Activated CD4-positive, alpha-beta T cell treated with anti-CD3 and anti-CD28 coated beads for 36 hours (primary cell): ENCODE measurements at regions not wholly inside any gene's neighbourhood (a gene's known extent, or its start where the extent isn't known, plus 50 kb on each side); places are given as distances from the start of the nearest gene placed in this dataset.
"Not testable (repeated sequence)": the region's sequence is repeated elsewhere in the genome, so short reads cannot be mapped to it uniquely, and the experiment has no call there.

Experiments
- ATAC-seq: fragments of 200-7000 bp; cut with Tn5 transposase; one replicate; pipeline ENCODE4 v1.10.0; 2021; ENCODE audit warnings: mild to moderate bottlenecking, moderate library complexity
- CTCF ChIA-PET: fragments of 350-600 bp; sonication (Branson Sonifier 250); formaldehyde crosslinking; loops from one replicate; lab custom pipeline; 2021; ENCODE audit warnings: antibody characterized with exemption; lab: Charles Lee
- POLR2A ChIA-PET: fragments of 350-600 bp; sonication (Branson Sonifier 250); formaldehyde crosslinking; loops from one replicate; lab custom pipeline; 2021; ENCODE audit warnings: antibody characterized with exemption, inconsistent platforms; lab: Charles Lee
- DNase-seq: peaks from one replicate; pipeline ENCODE4 v3.0.0-alpha.2; 2020
- H3K27ac Mint-ChIP-seq: one replicate; pipeline ENCODE4 v1.8.0; 2021; ENCODE audit warnings: mixed read lengths
- H3K27me3 Mint-ChIP-seq: one replicate; pipeline ENCODE4 v1.8.0; 2021; ENCODE audit warnings: mixed read lengths
- H3K36me3 Mint-ChIP-seq: one replicate; pipeline ENCODE4 v1.8.0; 2021; ENCODE audit warnings: low read depth, mixed read lengths
- H3K4me1 Mint-ChIP-seq: one replicate; pipeline ENCODE4 v1.8.0; 2021; ENCODE audit warnings: mixed read lengths
- H3K4me3 Mint-ChIP-seq: one replicate; pipeline ENCODE4 v1.8.0; 2021; ENCODE audit warnings: mild to moderate bottlenecking, moderate library complexity, mixed read lengths
- H3K9me3 Mint-ChIP-seq: one replicate; pipeline ENCODE4 v1.8.0; 2021; ENCODE audit warnings: low read depth, mixed read lengths
- intact Hi-C, 2 experiments: fragments of 100-400 bp; cut with DNase I in 1 of 2; cut with micrococcal nuclease in 1 of 2; formaldehyde crosslinking; loops; one replicate each; pipeline versions ENCODE4 v1.14.2 to v1.15.1; 2022 to 2024; cut with DNase I, micrococcal nuclease

GRCh38 chr5:58294598-58295305 lies 165.1 kb downstream of the PLK2 start:
- Mint-ChIP-seq H3K9me3 (no peaks in the 10 kb centered on the region), H3K27me3 (peaks cover 5% of the 10 kb centered on the region), H3K4me1 (peaks cover 10% of the 10 kb centered on the region), H3K4me3 (no peak overlapping the region), H3K27ac (no peak overlapping the region), H3K36me3 (no peaks in the 10 kb centered on the region)
- intact Hi-C loops, result no loop called here
- ATAC-seq (peak; percentile 74), DNase-seq (no peak)
- CTCF ChIA-PET, result interaction anchor here (0.6 kb wide), 1 partner anchor 166 kb away, joined by 4 read pairs; no protein-coding TSS in a partner anchor
- POLR2A ChIA-PET, result no interaction called here

- intact Hi-C loops, H3K27me3 Mint-ChIP-seq, ATAC-seq: not testable (repeated sequence)
These were observed 171.6 kb downstream of the PLK2 start for GRCh38 chr5:58288275-58288674.

GRCh38 chr5:58286741-58287140 lies 173.1 kb downstream of the PLK2 start:
- intact Hi-C loops, result no loop called here
- Mint-ChIP-seq H3K9me3 (no peaks in the 10 kb centered on the region), H3K4me3 (no peak overlapping the region), H3K4me1 (no peaks in the 10 kb centered on the region), H3K27ac (no peak overlapping the region), H3K27me3 (peaks cover 6% of the 10 kb centered on the region), H3K36me3 (no peaks in the 10 kb centered on the region)
- ChIA-PET CTCF (interaction anchor here (0.7 to 1.0 kb wide), 2 partner anchors 242 to 245 kb away, joined by 3 read pairs; no protein-coding TSS in a partner anchor), POLR2A (no interaction called here)
- no peak for DNase-seq
- ATAC-seq, result no peak

More at GRCh38 chr5:58288275-58288674, 171.6 kb downstream of the PLK2 start:
- POLR2A ChIA-PET, H3K36me3 Mint-ChIP-seq, H3K27ac Mint-ChIP-seq, H3K4me1 Mint-ChIP-seq, DNase-seq, H3K4me3 Mint-ChIP-seq, CTCF ChIA-PET, H3K9me3 Mint-ChIP-seq: not testable (repeated sequence)

- ATAC-seq (no peak), DNase-seq (no peak)
- peaks cover 6% of the 10 kb centered on the region for H3K27me3 Mint-ChIP-seq
- no peaks in the 10 kb centered on the region for H3K36me3 Mint-ChIP-seq
- no peak overlapping the region for H3K27ac Mint-ChIP-seq
- ChIA-PET POLR2A (no interaction called here), CTCF (interaction anchor here (0.7 to 1.0 kb wide), 2 partner anchors 242 to 244 kb away, joined by 3 read pairs; no protein-coding TSS in a partner anchor)
- intact Hi-C loops, result no loop called here
- H3K4me3 Mint-ChIP-seq, result no peak overlapping the region
- no peaks in the 10 kb centered on the region for H3K4me1 Mint-ChIP-seq
- no peaks in the 10 kb centered on the region for H3K9me3 Mint-ChIP-seq
These were observed 174.0 kb downstream of the PLK2 start for GRCh38 chr5:58285900-58286299.

- H3K9me3 Mint-ChIP-seq, result no peaks in the 10 kb centered on the region
- no peaks in the 10 kb centered on the region for H3K36me3 Mint-ChIP-seq
- H3K4me3 Mint-ChIP-seq, result no peak overlapping the region
- peaks cover 6% of the 10 kb centered on the region for H3K27me3 Mint-ChIP-seq
- ChIA-PET POLR2A (no interaction called here), CTCF (no interaction called here)
- no peak overlapping the region for H3K27ac Mint-ChIP-seq
- DNase-seq (no peak), ATAC-seq (no peak)
- intact Hi-C loops, result no loop called here
- no peaks in the 10 kb centered on the region for H3K4me1 Mint-ChIP-seq
These were observed 175.0 kb downstream of the PLK2 start for GRCh38 chr5:58284886-58285285.

- POLR2A ChIA-PET, result no interaction called here
- CTCF ChIA-PET, result no interaction called here
- no peak for ATAC-seq
- Mint-ChIP-seq H3K27me3 (peaks cover 12% of the 10 kb centered on the region), H3K36me3 (no peaks in the 10 kb centered on the region), H3K4me3 (no peak overlapping the region), H3K27ac (no peak overlapping the region), H3K4me1 (peaks cover 3% of the 10 kb centered on the region), H3K9me3 (no peaks in the 10 kb centered on the region)
- no peak for DNase-seq
- intact Hi-C loops, result no loop called here
These were observed 178.7 kb downstream of the PLK2 start for GRCh38 chr5:58281189-58281588.

GRCh38 chr5:58279259-58279658 lies 180.6 kb downstream of the PLK2 start:
- peaks cover 3% of the 10 kb centered on the region for H3K4me1 Mint-ChIP-seq
- peak; percentile 74 for ATAC-seq
- no peak overlapping the region for H3K4me3 Mint-ChIP-seq
- no peaks in the 10 kb centered on the region for H3K36me3 Mint-ChIP-seq
- intact Hi-C loops, result loop anchor here in 1 of 2 experiments (1.0 kb wide), 1 partner anchor 40 kb away; no protein-coding TSS in a partner anchor
- H3K9me3 Mint-ChIP-seq, result no peaks in the 10 kb centered on the region
- DNase-seq, result no peak
- CTCF ChIA-PET, result no interaction called here
- H3K27ac Mint-ChIP-seq, result no peak overlapping the region
- H3K27me3 Mint-ChIP-seq, result peaks cover 10% of the 10 kb centered on the region
- POLR2A ChIA-PET, result no interaction called here

GRCh38 chr5:58276431-58276830 lies 183.5 kb downstream of the PLK2 start:
- H3K4me1 Mint-ChIP-seq, result peaks cover 3% of the 10 kb centered on the region
- H3K9me3 Mint-ChIP-seq, result no peaks in the 10 kb centered on the region
- no peak overlapping the region for H3K27ac Mint-ChIP-seq
- DNase-seq (no peak), ATAC-seq (no peak)
- POLR2A ChIA-PET, result no interaction called here
- H3K4me3 Mint-ChIP-seq, result no peak overlapping the region
- no peaks in the 10 kb centered on the region for H3K36me3 Mint-ChIP-seq
- CTCF ChIA-PET, result interaction anchor here (0.6 to 1.0 kb wide), 3 partner anchors 16 to 953 kb away, joined by 3 to 4 read pairs (median 3); no protein-coding TSS in a partner anchor
- intact Hi-C loops, result no loop called here
- peaks cover 12% of the 10 kb centered on the region for H3K27me3 Mint-ChIP-seq

- intact Hi-C loops, result no loop called here
- DNase-seq, result no peak
- Mint-ChIP-seq H3K36me3 (no peaks in the 10 kb centered on the region), H3K4me1 (peaks cover 3% of the 10 kb centered on the region), H3K27me3 (peaks cover 12% of the 10 kb centered on the region), H3K4me3 (no peak overlapping the region), H3K9me3 (no peaks in the 10 kb centered on the region), H3K27ac (no peak overlapping the region)
- ATAC-seq, result no peak
- ChIA-PET POLR2A (no interaction called here), CTCF (interaction anchor here (0.6 to 1.0 kb wide), 2 partner anchors 15 to 753 kb away, joined by 3 read pairs; no protein-coding TSS in a partner anchor)
These were observed 184.4 kb downstream of the PLK2 start for GRCh38 chr5:58275516-58275915.

GRCh38 chr5:58274191-58274590 lies 185.7 kb downstream of the PLK2 start:
- intact Hi-C loops, result no loop called here
- no peak for ATAC-seq
- Mint-ChIP-seq H3K9me3 (no peaks in the 10 kb centered on the region), H3K4me1 (no peaks in the 10 kb centered on the region), H3K36me3 (no peaks in the 10 kb centered on the region), H3K27ac (no peak overlapping the region), H3K4me3 (no peak overlapping the region), H3K27me3 (peaks cover 10% of the 10 kb centered on the region)
- DNase-seq, result no peak
- POLR2A ChIA-PET, result no interaction called here
- CTCF ChIA-PET, result no interaction called here

- ATAC-seq (no peak), DNase-seq (no peak)
- CTCF ChIA-PET, result no interaction called here
- Mint-ChIP-seq H3K9me3 (no peaks in the 10 kb centered on the region), H3K4me3 (no peak overlapping the region), H3K27ac (no peak overlapping the region), H3K27me3 (peaks cover 13% of the 10 kb centered on the region), H3K36me3 (no peaks in the 10 kb centered on the region), H3K4me1 (no peaks in the 10 kb centered on the region)
- POLR2A ChIA-PET, result no interaction called here
- intact Hi-C loops, result no loop called here
These were observed 186.2 kb downstream of the PLK2 start for GRCh38 chr5:58273711-58274110.

- peaks cover 3% of the 10 kb centered on the region for H3K27me3 Mint-ChIP-seq
- no peak for DNase-seq
- intact Hi-C loops, result no loop called here
- no peak for ATAC-seq
- no peaks in the 10 kb centered on the region for H3K4me1 Mint-ChIP-seq
- ChIA-PET CTCF (no interaction called here), POLR2A (interaction anchor here (0.6 kb wide), 1 partner anchor 956 kb away, joined by 3 read pairs; no protein-coding TSS in a partner anchor)
- no peaks in the 10 kb centered on the region for H3K9me3 Mint-ChIP-seq
- H3K27ac Mint-ChIP-seq, result no peak overlapping the region
- H3K4me3 Mint-ChIP-seq, result no peak overlapping the region
- H3K36me3 Mint-ChIP-seq, result no peaks in the 10 kb centered on the region
These were observed 191.6 kb downstream of the PLK2 start for GRCh38 chr5:58268268-58268667.
